Esophagus muscularis mucosa (tissue), 3 donors: ENCODE measurements at regions not wholly inside any gene's neighbourhood (a gene's known extent, or its start where the extent isn't known, plus 50 kb on each side); places are given as distances from the start of the nearest gene placed in this dataset.

Experiments
- EP300 ChIP-seq: sonication (generic); formaldehyde crosslinking; IDR thresholded peaks from one replicate; pipeline ENCODE4 v1.6.1; 2017; ENCODE audit warnings: antibody characterized with exemption
- POLR2AphosphoS5 ChIP-seq, 2 donors: sonication (generic); formaldehyde crosslinking; IDR thresholded peaks; one replicate each; pipeline ENCODE4 v1.6.1; 2017; ENCODE audit warnings: antibody characterized with exemption in 2 of 2

- TF ChIP-seq POLR2AphosphoS5 (IDR thresholded peaks at IDR 0.05) (no peak), EP300 (no peak)
Observed at GRCh38 chr5:165370233-165370632, 1864.8 kb downstream of the MAT2B start.
